T-cell (primary cell): ENCODE measurements at regions not wholly inside any gene's neighbourhood (a gene's known extent, or its start where the extent isn't known, plus 50 kb on each side); places are given as distances from the start of the nearest gene placed in this dataset.

Experiments
- ATAC-seq, 4 experiments: fragments of 200-7000 bp in 3 of 4; fragments of 150-1000 bp in 1 of 4; cut with Tn5 transposase; replicated peaks in 1 of 4; 1 replicate in 3 of 4; 2 replicates in 1 of 4; pipeline ENCODE4 v1.10.0; 2021; ENCODE audit warnings: moderate library complexity in 3 of 4, mild to moderate bottlenecking in 2 of 4, moderate number of reproducible peaks in 1 of 4
- CTCF ChIA-PET, 2 donors: fragments of 300-600 bp; sonication (Branson Sonifier 250); formaldehyde crosslinking; loops; one replicate each; lab custom pipeline; 2022; ENCODE audit warnings: antibody characterized with exemption in 2 of 2; lab: Charles Lee
- POLR2A ChIA-PET, 2 donors: fragments of 300-600 bp; sonication (Branson Sonifier 250); formaldehyde crosslinking; loops; one replicate each; lab custom pipeline; 2022; ENCODE audit warnings: antibody characterized with exemption in 2 of 2; lab: Charles Lee
- DNase-seq, 35 experiments: peaks; one replicate each; pipeline versions ENCODE4 v3.0.0 to v3.0.0-alpha.2; 2013 to 2023
- H3K27ac ChIP-seq: one replicate; pipeline ENCODE4 v1.5.1; 2013; ENCODE audit warnings: low read length
- H3K27me3 ChIP-seq, 2 experiments: replicated peaks in 1 of 2; 1 replicate in 1 of 2; 2 replicates in 1 of 2; pipeline versions ENCODE4 v1.6.1 to v1.7.0; 2013; ENCODE audit warnings: low read length in 1 of 2, mixed read lengths in 1 of 2; ENCODE audit not compliant: control insufficient read depth in 2 of 2, insufficient read depth in 2 of 2; ENCODE audit errors: extremely low read depth in 1 of 2
- H3K36me3 ChIP-seq, 2 donors: 1 replicate in 1 of 2; 2 replicates in 1 of 2; pipeline versions ENCODE4 v1.6.1 to v1.7.0; 2013; ENCODE audit warnings: low read length in 1 of 2; ENCODE audit not compliant: control insufficient read depth in 2 of 2, insufficient read depth in 1 of 2; ENCODE audit errors: extremely low read depth in 1 of 2
- H3K4me1 ChIP-seq, 2 experiments: 1 replicate in 1 of 2; 2 replicates in 1 of 2; pipeline versions ENCODE4 v1.6.1 to v1.7.0; 2013; ENCODE audit warnings: low read length in 2 of 2, mixed read lengths in 1 of 2; ENCODE audit not compliant: insufficient read depth in 2 of 2, control insufficient read depth in 1 of 2; ENCODE audit errors: extremely low read depth in 1 of 2
- H3K4me3 ChIP-seq, 2 donors: 1 replicate in 1 of 2; 2 replicates in 1 of 2; pipeline versions ENCODE4 v1.5.1 to v1.7.0; 2013; ENCODE audit warnings: mild to moderate bottlenecking in 2 of 2, low read length in 1 of 2, moderate library complexity in 1 of 2; ENCODE audit not compliant: control insufficient read depth in 1 of 2; ENCODE audit errors: extremely low read depth in 1 of 2
- H3K9me3 ChIP-seq: 2 replicates; pipeline ENCODE4 v1.7.0; 2013
- H3K27ac Mint-ChIP-seq, 2 donors: one replicate each; pipeline ENCODE4 v1.8.0; 2020 to 2021; ENCODE audit warnings: mild to moderate bottlenecking in 2 of 2, mixed read lengths in 2 of 2
- H3K27me3 Mint-ChIP-seq, 2 donors: one replicate each; pipeline ENCODE4 v1.8.0; 2021 to 2022; ENCODE audit warnings: mixed read lengths in 2 of 2
- H3K36me3 Mint-ChIP-seq: one replicate; pipeline ENCODE4 v1.8.0; 2021; ENCODE audit warnings: mixed read lengths
- H3K4me1 Mint-ChIP-seq, 3 donors: one replicate each; pipeline ENCODE4 v1.8.0; 2020 to 2022; ENCODE audit warnings: mixed read lengths in 3 of 3, mild to moderate bottlenecking in 1 of 3
- H3K4me3 Mint-ChIP-seq, 3 donors: one replicate each; pipeline ENCODE4 v1.8.0; 2020 to 2022; ENCODE audit warnings: mild to moderate bottlenecking in 3 of 3, mixed read lengths in 3 of 3, moderate library complexity in 3 of 3
- H3K9me3 Mint-ChIP-seq, 3 donors: one replicate each; pipeline ENCODE4 v1.8.0; 2020 to 2022; ENCODE audit warnings: mixed read lengths in 3 of 3
- WGBS: methylation state at CpG from one replicate; pipeline ENCODE4 v1.1.5; 2013; ENCODE audit warnings: missing lambda C conversion rate; ENCODE audit not compliant: insufficient coverage; 5-methylcytosine and 5-hydroxymethylcytosine counted together

DNA sequence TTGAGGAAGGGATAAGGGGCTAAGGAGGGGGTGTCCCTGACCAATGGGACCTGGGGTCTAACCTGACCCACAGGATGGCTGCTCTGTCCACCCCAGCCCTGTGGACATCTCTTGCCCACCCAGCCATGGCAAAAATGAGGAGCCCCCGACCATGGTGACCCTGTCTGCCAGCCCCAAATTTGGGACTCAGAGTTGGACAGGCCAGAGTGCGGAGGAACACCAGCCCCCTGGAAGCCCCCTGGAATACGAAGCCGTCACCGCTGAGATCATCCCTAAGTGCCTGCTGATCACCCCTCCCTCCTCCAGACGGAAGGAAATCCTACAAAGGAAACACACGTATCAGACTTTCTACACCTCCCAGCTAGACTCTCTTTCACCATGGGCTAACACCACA is 119.3 kb downstream of the SIK1 start:
- H3K36me3 Mint-ChIP-seq: no peaks in the 10 kb centered on the region
- peaks cover 0 to 2% (median 0%) of the 10 kb centered on the region in 3 donors for H3K4me1 Mint-ChIP-seq
- no peak overlapping the region for H3K4me3 Mint-ChIP-seq
- Histone ChIP-seq H3K9me3 (no peaks in the 10 kb centered on the region), H3K36me3 (no peaks in the 10 kb centered on the region), H3K27me3 (peaks cover 0 to 32% of the 10 kb centered on the region in 2 experiments), H3K4me3 (no peak overlapping the region), H3K4me1 (no peaks in the 10 kb centered on the region), H3K27ac (no peak overlapping the region)
- H3K27ac Mint-ChIP-seq: no peak overlapping the region
- ChIA-PET CTCF (no interaction called here), POLR2A (interaction anchor here in 1 of 2 donors (0.6 kb wide), 1 partner anchor 50 kb away, joined by 3 read pairs; no protein-coding TSS in a partner anchor)
- H3K9me3 Mint-ChIP-seq: no peaks in the 10 kb centered on the region
- H3K27me3 Mint-ChIP-seq: peaks cover 5 to 19% of the 10 kb centered on the region in 2 donors
- 76% methylated on average over 5 of the region's 7 CpGs for WGBS
- DNase-seq (no peak), ATAC-seq (no peak)

DNA sequence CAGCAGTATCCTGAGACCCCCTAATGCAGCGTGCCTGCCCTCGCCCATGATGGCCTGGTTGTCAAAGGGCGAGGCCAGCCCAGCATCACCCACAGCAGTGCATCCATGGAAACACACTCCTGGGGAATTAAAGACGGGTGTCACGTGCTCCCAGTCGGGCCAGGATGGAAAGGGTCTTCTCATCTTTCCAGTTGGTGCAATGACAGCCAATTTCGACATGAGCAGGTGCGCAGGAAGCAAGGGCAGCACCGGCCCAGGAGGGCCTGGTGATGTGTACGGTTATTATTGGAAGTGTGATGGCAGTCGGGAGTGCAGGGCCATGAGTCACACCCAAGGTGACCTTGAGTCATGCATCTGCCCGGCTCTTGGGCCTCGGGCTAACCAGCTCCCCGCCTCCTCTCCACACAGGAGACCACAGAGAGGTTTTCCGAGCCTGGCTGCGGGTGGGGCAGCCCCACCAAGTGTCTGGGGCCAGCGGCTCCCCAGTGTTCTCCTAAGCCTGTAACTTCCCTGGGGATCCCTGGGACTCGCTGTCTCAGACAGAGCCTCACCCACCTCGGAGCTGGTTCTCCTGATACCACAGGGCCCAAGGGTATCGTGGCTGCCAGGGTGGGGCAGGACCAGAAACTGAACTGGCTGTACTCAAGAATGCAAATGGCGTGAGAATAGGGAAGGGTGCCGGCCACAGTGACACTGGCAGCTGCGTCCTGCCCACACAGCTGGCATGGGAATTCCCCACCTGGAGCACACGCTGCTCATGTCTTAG is 119.8 kb downstream of the SIK1 start:
- no peak overlapping the region for H3K27ac Mint-ChIP-seq
- WGBS: 73% methylated on average over 20 of the region's 24 CpGs

DNA sequence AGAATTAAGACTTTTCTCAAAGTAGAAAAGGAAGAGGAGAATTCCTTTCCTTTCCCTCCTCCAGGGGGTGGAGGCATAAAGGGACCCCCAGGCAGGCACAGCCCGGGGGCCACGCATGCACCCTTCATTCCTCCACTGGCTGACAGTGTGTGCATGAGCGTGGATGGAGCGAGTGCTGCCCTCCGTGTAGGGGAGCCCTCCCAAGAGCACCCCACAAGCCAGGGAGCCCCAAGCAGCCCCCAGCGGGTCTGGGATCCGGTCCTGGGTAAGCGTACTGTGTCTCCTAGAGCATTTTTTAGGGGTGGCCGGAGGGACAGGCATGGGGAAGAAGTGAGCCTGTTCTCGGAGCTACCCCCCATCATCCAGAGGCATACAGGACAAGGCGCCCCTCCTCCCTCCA is 120.5 kb downstream of the SIK1 start:
- ChIA-PET POLR2A (no interaction called here), CTCF (no interaction called here)
- Histone ChIP-seq H3K27ac (no peak overlapping the region), H3K4me3 (no peak overlapping the region), H3K27me3 (peaks cover 0 to 31% of the 10 kb centered on the region in 2 experiments), H3K9me3 (no peaks in the 10 kb centered on the region), H3K36me3 (no peaks in the 10 kb centered on the region), H3K4me1 (no peaks in the 10 kb centered on the region)
- WGBS: 40% methylated on average over 1 of the region's 11 CpGs
- Mint-ChIP-seq H3K4me1 (peaks cover 0 to 2% (median 0%) of the 10 kb centered on the region in 3 donors), H3K4me3 (no peak overlapping the region), H3K9me3 (no peaks in the 10 kb centered on the region), H3K27ac (no peak overlapping the region), H3K27me3 (peaks cover 5 to 19% of the 10 kb centered on the region in 2 donors), H3K36me3 (no peaks in the 10 kb centered on the region)
- no peak for DNase-seq
- no peak for ATAC-seq

More for the DNA sequence above, 119.8 kb downstream of the SIK1 start:
- CTCF ChIA-PET: no interaction called here
- Histone ChIP-seq H3K27me3 (peaks cover 0 to 30% of the 10 kb centered on the region in 2 experiments), H3K36me3 (no peaks in the 10 kb centered on the region), H3K4me3 (no peak overlapping the region), H3K4me1 (no peaks in the 10 kb centered on the region), H3K27ac (no peak overlapping the region), H3K9me3 (no peaks in the 10 kb centered on the region)
- Mint-ChIP-seq H3K36me3 (no peaks in the 10 kb centered on the region), H3K4me1 (peaks cover 0 to 2% (median 0%) of the 10 kb centered on the region in 3 donors), H3K27me3 (peaks cover 5 to 19% of the 10 kb centered on the region in 2 donors), H3K4me3 (no peak overlapping the region), H3K9me3 (no peaks in the 10 kb centered on the region)
- no peak for DNase-seq
- no peak for ATAC-seq
- POLR2A ChIA-PET: no interaction called here

DNA sequence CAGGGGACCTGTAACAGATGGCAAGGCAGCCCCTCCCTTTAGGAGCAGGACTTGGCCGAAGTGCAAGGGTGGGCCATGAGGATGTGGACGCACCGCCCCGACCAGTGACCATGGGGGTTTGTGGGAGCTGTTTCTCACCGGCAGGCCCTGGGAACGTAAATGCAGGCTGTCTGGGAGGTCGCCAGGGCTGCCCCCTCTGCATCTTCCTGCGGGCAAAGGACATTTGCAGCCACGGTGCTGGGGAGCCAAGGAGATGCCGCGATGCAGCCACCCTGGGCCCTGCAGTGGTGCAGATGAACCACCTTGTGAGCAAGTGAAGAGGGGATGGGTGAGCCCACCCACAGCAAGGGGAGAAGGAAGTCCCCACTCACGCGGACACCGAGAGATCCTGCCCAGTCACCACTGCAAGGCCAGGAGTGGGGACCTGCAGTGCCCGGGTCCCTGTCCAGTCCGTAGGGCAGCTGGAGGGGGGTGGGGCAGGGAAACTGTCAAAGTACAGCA is 121.1 kb downstream of the SIK1 start:
- Histone ChIP-seq H3K27ac (no peak overlapping the region), H3K4me3 (no peak overlapping the region), H3K36me3 (no peaks in the 10 kb centered on the region), H3K27me3 (peaks cover 0 to 34% of the 10 kb centered on the region in 2 experiments), H3K4me1 (no peaks in the 10 kb centered on the region), H3K9me3 (no peaks in the 10 kb centered on the region)
- Mint-ChIP-seq H3K9me3 (no peaks in the 10 kb centered on the region), H3K27me3 (peaks cover 5 to 19% of the 10 kb centered on the region in 2 donors), H3K4me1 (peaks cover 0 to 2% (median 0%) of the 10 kb centered on the region in 3 donors), H3K27ac (no peak overlapping the region), H3K4me3 (no peak overlapping the region), H3K36me3 (no peaks in the 10 kb centered on the region)
- CTCF ChIA-PET: no interaction called here
- 92% methylated on average over 11 of the region's 16 CpGs for WGBS
- DNase-seq (no peak), ATAC-seq (no peak)
- POLR2A ChIA-PET: no interaction called here

DNA sequence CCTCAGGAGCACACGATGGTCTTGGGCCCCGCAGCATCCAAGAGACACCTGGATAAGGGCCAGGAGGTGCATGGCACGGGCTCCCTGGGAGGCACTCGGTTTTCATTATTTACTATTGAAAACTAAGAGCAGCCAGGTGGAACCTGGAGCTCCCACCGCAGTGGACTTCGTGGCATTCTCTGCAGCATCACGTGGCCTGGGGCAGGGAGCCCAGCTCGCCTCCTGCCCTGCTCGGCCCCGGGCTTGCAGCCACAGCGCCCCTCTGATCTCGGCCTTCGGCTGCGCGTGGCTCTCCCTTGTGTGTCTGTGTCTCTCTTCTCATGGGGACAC is 121.6 kb downstream of the SIK1 start:
- no peak for ATAC-seq
- Histone ChIP-seq H3K36me3 (no peaks in the 10 kb centered on the region), H3K4me1 (no peaks in the 10 kb centered on the region), H3K9me3 (no peaks in the 10 kb centered on the region), H3K27ac (no peak overlapping the region), H3K27me3 (peaks cover 0 to 34% of the 10 kb centered on the region in 2 experiments), H3K4me3 (no peak overlapping the region)
- peaks cover 0 to 2% (median 0%) of the 10 kb centered on the region in 3 donors for H3K4me1 Mint-ChIP-seq
- WGBS: 82% methylated on average over 15 of the region's 15 CpGs
- H3K4me3 Mint-ChIP-seq: no peak overlapping the region
- H3K36me3 Mint-ChIP-seq: no peaks in the 10 kb centered on the region
- no peak overlapping the region for H3K27ac Mint-ChIP-seq
- POLR2A ChIA-PET: no interaction called here
- peaks cover 5 to 19% of the 10 kb centered on the region in 2 donors for H3K27me3 Mint-ChIP-seq
- CTCF ChIA-PET: no interaction called here
- H3K9me3 Mint-ChIP-seq: no peaks in the 10 kb centered on the region
- DNase-seq: no peak

DNA sequence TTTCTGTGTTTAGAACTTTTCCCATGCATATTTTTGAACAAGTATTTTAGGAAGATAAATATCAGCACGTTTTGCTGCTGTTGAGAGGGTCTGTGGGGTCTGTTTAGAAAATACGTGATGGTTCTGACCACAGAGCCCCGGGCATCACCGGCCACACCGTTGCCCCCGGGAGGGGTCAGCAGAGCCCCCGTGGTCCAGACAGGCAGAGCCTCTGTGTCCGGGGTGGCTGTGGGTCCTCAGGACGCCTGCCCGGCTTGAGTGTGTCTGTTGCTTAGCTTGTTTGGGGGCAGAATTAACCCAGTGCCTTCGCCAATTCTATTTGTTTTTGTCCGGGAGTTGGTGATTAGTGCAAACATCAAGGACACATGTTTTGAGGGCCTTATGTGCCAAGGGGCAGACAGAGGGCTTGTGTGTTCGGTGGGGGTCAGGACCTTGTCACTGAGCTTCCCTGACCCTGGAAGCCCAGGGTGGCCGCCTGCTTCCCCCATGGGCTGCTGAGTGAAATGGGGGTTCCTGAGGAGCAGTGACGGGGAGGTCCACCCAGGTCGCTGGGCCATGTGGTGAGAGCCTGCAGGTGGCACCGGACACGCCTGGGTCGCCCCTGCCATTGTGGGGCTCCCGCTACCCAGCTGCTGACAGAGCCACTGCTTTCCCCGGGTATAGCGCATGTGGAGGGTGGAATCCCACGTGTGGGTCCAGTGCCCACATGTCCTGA is 122.2 kb downstream of the SIK1 start:
- Mint-ChIP-seq H3K4me3 (no peak overlapping the region), H3K4me1 (peaks cover 0 to 2% (median 0%) of the 10 kb centered on the region in 3 donors), H3K9me3 (no peaks in the 10 kb centered on the region), H3K27ac (no peak overlapping the region), H3K27me3 (peaks cover 5 to 19% of the 10 kb centered on the region in 2 donors), H3K36me3 (no peaks in the 10 kb centered on the region)
- ChIA-PET CTCF (no interaction called here), POLR2A (no interaction called here)
- Histone ChIP-seq H3K27me3 (peaks cover 0 to 34% of the 10 kb centered on the region in 2 experiments), H3K4me1 (no peaks in the 10 kb centered on the region), H3K36me3 (no peaks in the 10 kb centered on the region), H3K27ac (no peak overlapping the region), H3K4me3 (no peak overlapping the region), H3K9me3 (no peaks in the 10 kb centered on the region)
- no peak for DNase-seq
- no peak for ATAC-seq
- 83% methylated on average over 21 of the region's 23 CpGs for WGBS
